ENCODE measurements at regions not wholly inside any gene's neighbourhood (a gene's known extent, or its start where the extent isn't known, plus 50 kb on each side); places are given as distances from the start of the nearest gene placed in this dataset.

DNA sequence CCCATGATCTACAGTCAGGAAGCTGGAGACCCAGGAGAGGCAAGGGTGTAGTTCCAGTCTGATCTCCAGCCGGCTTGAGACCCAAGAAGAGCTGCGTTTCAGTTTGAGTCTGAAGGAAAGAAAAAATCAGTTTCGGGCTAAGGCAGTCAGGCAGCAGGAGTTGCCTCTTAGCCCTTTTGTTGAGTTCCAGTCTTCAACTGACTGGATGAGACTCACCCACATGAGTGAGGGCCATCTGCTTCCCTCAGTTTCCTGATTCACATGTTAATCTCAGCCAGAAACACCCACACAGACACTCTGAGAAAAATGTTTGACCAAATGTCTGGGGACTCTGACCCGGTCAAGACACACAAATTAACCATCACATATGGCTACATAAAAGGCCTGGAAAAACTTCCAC lies 73.6 kb upstream of the ELOVL6 start:
- no peak for DNase-seq

DNA sequence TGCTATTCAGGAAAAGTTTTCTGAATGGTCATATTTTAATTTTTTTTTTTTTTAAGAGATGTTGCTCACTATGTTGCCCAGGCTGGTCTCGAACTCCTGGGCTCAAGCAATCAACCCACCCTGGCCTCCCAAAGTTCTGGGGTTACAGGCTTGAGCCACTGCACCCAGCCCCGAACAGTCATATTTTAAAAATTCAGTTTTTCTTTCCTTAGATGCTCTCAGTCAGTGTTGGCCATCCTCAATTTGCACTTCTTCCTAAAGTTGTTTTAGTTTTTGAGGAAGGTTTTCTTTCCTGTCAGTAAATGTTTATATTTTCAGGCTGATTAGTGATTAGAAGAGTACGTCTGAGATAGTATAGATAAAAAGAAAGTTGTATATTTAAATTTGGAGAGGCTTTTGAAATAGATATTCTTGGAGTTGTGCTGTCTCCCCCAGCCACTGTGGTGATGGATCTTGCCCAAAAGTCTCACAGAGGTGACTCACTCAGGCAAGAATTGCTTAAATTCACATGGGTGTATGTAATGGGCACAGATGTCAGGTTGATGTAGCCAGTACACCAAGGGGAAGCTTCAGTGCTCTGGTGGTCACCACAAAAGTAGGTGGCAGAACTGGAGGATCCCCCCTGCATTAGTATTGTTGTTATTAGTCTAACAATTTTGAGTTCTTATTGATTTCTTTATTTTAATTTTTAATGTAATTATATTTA lies 72.2 kb upstream of the ELOVL6 start:
- no peak for DNase-seq

DNA sequence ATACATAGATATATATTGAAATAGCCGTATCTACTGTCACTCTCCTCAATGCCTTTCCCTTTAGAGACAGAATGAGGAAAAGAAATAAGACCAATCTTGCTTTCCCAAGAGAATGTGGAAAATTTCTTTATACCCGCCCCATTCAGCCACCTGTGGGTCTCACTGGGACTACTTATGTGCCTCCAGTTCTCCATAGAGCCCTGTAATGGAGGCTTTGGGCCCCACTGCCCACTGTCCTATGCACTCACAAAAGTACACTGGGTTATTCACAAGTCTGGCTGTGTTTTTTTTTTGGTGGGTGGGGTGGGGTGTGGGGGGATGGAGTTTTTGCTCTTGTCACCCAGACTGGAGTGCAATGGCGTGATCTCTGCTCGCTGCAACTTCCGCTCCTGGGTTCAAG lies 70.4 kb upstream of the ELOVL6 start:
- DNase-seq = no peak

DNA sequence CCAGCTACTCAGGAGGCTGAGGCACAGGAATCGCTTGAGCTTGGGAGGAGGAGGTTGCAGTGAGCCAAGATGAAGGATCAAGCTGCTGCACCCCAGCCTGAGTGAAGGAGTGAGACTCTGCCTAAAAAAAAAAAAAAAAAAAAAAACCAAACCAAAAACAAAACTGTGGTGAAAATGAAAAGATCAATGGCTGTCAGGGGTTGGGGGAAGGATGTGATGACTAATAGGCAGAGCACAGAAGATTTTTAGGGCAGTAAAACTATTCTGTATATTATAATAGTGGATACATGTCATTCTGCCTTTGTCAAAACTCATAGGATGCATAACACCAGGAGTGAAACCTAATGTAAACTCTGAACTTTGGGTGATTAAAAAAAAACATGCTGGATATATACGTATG lies 69.9 kb upstream of the ELOVL6 start:
- no peak for DNase-seq

DNA sequence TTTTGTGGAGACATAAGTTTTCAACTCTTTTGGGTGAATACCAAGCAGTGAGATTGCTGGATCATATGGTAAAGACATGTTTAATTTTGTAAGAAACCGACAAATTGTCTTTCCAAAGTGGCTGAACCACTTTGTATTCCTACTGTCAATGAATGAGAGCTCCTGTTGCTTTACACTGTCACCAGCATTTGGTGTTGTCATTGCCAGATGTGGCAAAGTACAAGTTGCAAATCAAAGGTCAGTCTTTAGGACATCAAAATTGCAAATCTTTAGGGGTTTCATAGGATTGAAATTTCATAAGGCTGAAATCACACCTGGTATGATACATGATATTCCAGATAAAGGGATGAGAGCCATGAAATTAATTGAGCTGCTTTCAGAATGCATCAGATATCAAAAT lies 67.7 kb upstream of the ELOVL6 start:
- DNase-seq = no peak

DNA sequence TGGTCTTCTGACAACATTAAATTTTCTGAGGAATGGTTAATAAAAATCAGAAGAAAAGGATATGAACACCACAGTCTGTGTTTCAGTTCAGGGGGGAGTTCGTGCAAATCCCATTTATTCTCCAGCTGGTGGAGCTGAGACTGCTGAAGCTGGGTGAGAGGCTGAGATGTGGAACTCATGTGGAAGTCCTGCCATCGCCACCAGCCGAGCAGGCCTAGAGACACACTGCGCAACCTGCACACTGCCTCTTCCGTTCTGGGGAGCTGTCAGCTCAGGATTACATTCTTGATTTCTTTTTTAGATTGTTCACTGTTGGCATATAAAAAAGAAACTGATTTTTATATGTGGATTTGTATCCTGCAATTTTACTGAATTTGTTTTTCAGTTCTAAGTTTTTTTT lies 66.6 kb upstream of the ELOVL6 start:
- DNase-seq = no peak

DNA sequence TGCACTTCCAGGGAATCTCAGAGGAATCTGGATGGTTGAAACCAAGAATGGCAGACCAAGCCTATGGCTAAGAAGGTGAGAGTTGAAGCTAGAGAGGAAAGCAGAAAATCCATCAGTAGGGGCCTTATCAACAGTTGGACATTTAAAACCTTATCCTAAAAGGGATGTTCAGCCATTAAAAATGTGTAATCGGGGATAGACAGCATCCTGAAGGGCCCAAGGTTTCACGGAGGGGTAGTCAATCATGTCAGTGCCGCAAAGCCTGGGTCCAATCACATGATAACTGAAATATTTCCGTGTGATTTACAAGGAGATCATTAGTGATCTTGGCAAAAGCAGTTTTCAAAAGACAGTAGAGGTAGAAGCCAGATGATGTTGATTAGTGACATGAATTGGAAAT lies 61.9 kb upstream of the ELOVL6 start:
- DNase-seq = no peak

DNA sequence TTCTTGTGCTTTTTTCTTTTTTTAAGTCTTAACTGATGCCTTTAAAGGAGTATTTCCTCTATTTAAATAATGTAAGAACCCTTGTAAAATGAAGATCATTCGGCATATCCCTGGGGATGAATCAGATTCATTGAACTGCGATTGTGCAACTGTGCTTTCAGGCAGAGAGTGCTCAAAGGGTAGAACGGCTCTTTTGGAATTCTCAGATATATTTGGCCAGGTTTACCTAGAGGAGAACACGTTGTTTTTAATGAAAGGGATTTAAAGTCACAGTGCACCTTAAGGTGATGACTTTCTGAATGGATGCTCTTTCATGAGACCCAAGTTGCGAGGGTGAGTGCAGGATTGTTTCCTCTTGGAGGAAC lies 51.6 kb upstream of the ELOVL6 start:
- DNase-seq = no peak

DNA sequence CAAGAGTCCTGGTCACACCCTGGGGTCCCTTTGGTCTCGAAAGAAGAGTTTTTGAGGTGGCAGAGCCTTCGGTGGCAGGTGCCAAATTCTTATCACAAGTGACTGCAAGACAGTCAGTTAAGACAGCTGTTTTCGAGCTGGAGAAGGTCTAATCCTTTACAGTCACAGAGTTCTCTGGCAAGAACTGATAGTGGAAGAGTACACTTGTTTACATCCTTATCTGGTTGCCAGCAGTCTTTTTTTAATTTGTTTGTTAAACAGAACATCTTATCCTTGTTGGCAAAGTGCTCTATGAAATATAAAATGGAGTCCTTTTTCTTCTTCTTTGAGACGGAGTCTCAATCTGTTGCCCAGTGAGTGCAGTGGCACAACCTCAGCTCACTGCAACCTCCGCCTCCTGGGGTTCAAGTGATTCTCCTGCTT lies 50.4 kb upstream of the ELOVL6 start:
- DNase-seq = no peak

Measured in suppressor macrophage treated with lipopolysaccharide for 1 hour (primary cell).